GM21528 (cell line): ENCODE measurements at regions not wholly inside any gene's neighbourhood (a gene's known extent, or its start where the extent isn't known, plus 50 kb on each side); places are given as distances from the start of the nearest gene placed in this dataset.

ENCODE experiments used
- ATAC-seq: cut with Tn5 transposase; IDR thresholded peaks from one replicate; pipeline ENCODE4 v1.9.1; 2021; ENCODE audit warnings: mild to moderate bottlenecking, moderate library complexity; ENCODE audit not compliant: unreplicated experiment, low FRiP score

- ATAC-seq, result no peak
Observed at GRCh38 chr4:38308728-38309311, 348.6 kb downstream of the PTTG2 start.

- no peak for ATAC-seq
Observed at GRCh38 chr4:38309471-38309870, 349.3 kb downstream of the PTTG2 start.

GRCh38 chr4:38310446-38311043, 350.3 kb downstream of the PTTG2 start:
- ATAC-seq, result peak; percentile 94

GRCh38 chr4:38311495-38312126, 351.4 kb downstream of the PTTG2 start:
- no peak for ATAC-seq

- ATAC-seq, result no peak
Observed at GRCh38 chr4:38313175-38313574, 350.8 kb upstream of the KLF3 start.

GRCh38 chr4:38313999-38314561, 349.9 kb upstream of the KLF3 start:
- ATAC-seq, result no peak

GRCh38 chr4:38314663-38315062, 349.3 kb upstream of the KLF3 start:
- no peak for ATAC-seq

GRCh38 chr4:38315286-38315685, 348.7 kb upstream of the KLF3 start:
- no peak for ATAC-seq

GRCh38 chr4:38316045-38316444, 348.0 kb upstream of the KLF3 start:
- no peak for ATAC-seq

- ATAC-seq, result no peak
Observed at GRCh38 chr4:38317041-38317674, 346.8 kb upstream of the KLF3 start.

GRCh38 chr4:38318737-38319455, 345.1 kb upstream of the KLF3 start:
- ATAC-seq, result peak; percentile 89

GRCh38 chr4:38319456-38320342, 344.3 kb upstream of the KLF3 start:
- ATAC-seq, result peak; percentile 58

GRCh38 chr4:38320343-38320695, 343.7 kb upstream of the KLF3 start:
- no peak for ATAC-seq

GRCh38 chr4:38320833-38321232, 343.2 kb upstream of the KLF3 start:
- ATAC-seq, result no peak

- ATAC-seq, result no peak
Observed at GRCh38 chr4:38322714-38323113, 341.3 kb upstream of the KLF3 start.

- no peak for ATAC-seq
Observed at GRCh38 chr4:38323141-38323641, 340.8 kb upstream of the KLF3 start.

GRCh38 chr4:38324861-38325628, 339.0 kb upstream of the KLF3 start:
- no peak for ATAC-seq

GRCh38 chr4:38325629-38325913, 338.4 kb upstream of the KLF3 start:
- ATAC-seq, result no peak

- no peak for ATAC-seq
Observed at GRCh38 chr4:38326499-38326898, 337.5 kb upstream of the KLF3 start.
